HEK293 (cell line): ENCODE measurements at regions not wholly inside any gene's neighbourhood (a gene's known extent, or its start where the extent isn't known, plus 50 kb on each side); places are given as distances from the start of the nearest gene placed in this dataset.

ENCODE experiments used
- CTCF ChIA-PET: fragments of 350-600 bp; formaldehyde crosslinking; extraction: SDS; loops from one replicate; lab custom pipeline; 2021; ENCODE audit warnings: antibody characterized with exemption; lab: Yijun Ruan, JAX
- POLR2A ChIA-PET: fragments of 300-600 bp; formaldehyde crosslinking; extraction: SDS; loops from one replicate; lab custom pipeline; 2020; ENCODE audit warnings: antibody characterized with exemption, inconsistent platforms; lab: Yijun Ruan, JAX
- H3K27ac ChIP-seq: fragments of 200-500 bp; sonication (Bioruptor generic); 2 replicates; pipeline ENCODE4 v1.5.1; 2014; ENCODE audit warnings: low read depth, low read length, control low read depth, inconsistent platforms; ENCODE audit errors: extremely low read depth
- H3K36me3 ChIP-seq, 2 experiments: fragments of 200-500 bp in 1 of 2; sonication (Bioruptor generic) in 1 of 2; 1 replicate in 1 of 2; 2 replicates in 1 of 2; pipeline ENCODE4 v1.5.1; 2014 to 2017; ENCODE audit warnings: inconsistent platforms in 2 of 2, low read length in 2 of 2; ENCODE audit not compliant: control insufficient read depth in 2 of 2, insufficient read depth in 1 of 2
- H3K4me1 ChIP-seq: fragments of 200-500 bp; sonication (Bioruptor generic); 2 replicates; pipeline ENCODE4 v1.5.1; 2014; ENCODE audit warnings: mild to moderate bottlenecking, low read length, inconsistent platforms; ENCODE audit not compliant: control insufficient read depth, insufficient read depth
- H3K4me3 ChIP-seq: 2 replicates; pipeline ENCODE4 v1.5.1; 2011; ENCODE audit warnings: low read depth, mild to moderate bottlenecking, control low read depth, low read length, moderate library complexity
- H3K9me3 ChIP-seq: fragments of 200-500 bp; sonication (Bioruptor generic); 2 replicates; pipeline ENCODE4 v1.5.1; 2014; ENCODE audit warnings: low read depth, low read length, inconsistent platforms; ENCODE audit not compliant: control insufficient read depth, insufficient read depth
- FEZF1 ChIP-seq: fragments of 450-650 bp; formaldehyde crosslinking; IDR thresholded peaks from 2 replicates; pipeline ENCODE4 v1.5.1; 2016; ENCODE audit warnings: missing biosample characterization, missing genetic modification characterization
- HOXD13 ChIP-seq: sonication (generic); formaldehyde crosslinking; IDR thresholded peaks from 2 replicates; pipeline ENCODE4 v1.8.0; 2022; ENCODE audit warnings: missing genetic modification reagents, borderline replicate concordance
- KLF10 ChIP-seq: fragments of 450-650 bp; IDR thresholded peaks from 2 replicates; pipeline ENCODE4 v1.5.1; 2018; ENCODE audit warnings: missing biosample characterization, mild to moderate bottlenecking, missing genetic modification characterization
- KLF8 ChIP-seq: fragments of 450-650 bp; formaldehyde crosslinking; IDR thresholded peaks from 2 replicates; pipeline ENCODE4 v1.5.1; 2016; ENCODE audit warnings: missing biosample characterization, missing genetic modification characterization
- OSR2 ChIP-seq: fragments of 450-650 bp; formaldehyde crosslinking; IDR thresholded peaks from 2 replicates; pipeline ENCODE4 v1.5.1; 2016; ENCODE audit warnings: missing biosample characterization, missing genetic modification characterization
- RBAK ChIP-seq: fragments of 450-650 bp; formaldehyde crosslinking; IDR thresholded peaks from 2 replicates; pipeline ENCODE4 v1.5.1; 2016; ENCODE audit warnings: missing biosample characterization, missing genetic modification characterization
- REST ChIP-seq: fragments of 450-650 bp; formaldehyde crosslinking; IDR thresholded peaks from 2 replicates; pipeline ENCODE4 v1.5.1; 2016; ENCODE audit warnings: missing biosample characterization, missing genetic modification characterization
- SP2 ChIP-seq: fragments of 450-650 bp; formaldehyde crosslinking; IDR thresholded peaks from 2 replicates; pipeline ENCODE4 v1.5.1; 2016; ENCODE audit warnings: missing biosample characterization, missing genetic modification characterization
- TSHZ1 ChIP-seq: fragments of 450-650 bp; formaldehyde crosslinking; IDR thresholded peaks from 2 replicates; pipeline ENCODE4 v1.5.1; 2016; ENCODE audit warnings: missing biosample characterization, missing genetic modification characterization, borderline replicate concordance
- ZBTB26 ChIP-seq: fragments of 450-650 bp; formaldehyde crosslinking; optimal IDR thresholded peaks from 2 replicates; pipeline ENCODE3; 2016; ENCODE audit warnings: missing biosample characterization, mild to moderate bottlenecking, missing genetic modification characterization
- ZBTB44 ChIP-seq: fragments of 450-650 bp; IDR thresholded peaks from 2 replicates; pipeline ENCODE4 v1.5.1; 2018; ENCODE audit warnings: missing biosample characterization, mild to moderate bottlenecking, missing genetic modification characterization
- ZFP69B ChIP-seq: fragments of 450-650 bp; formaldehyde crosslinking; IDR thresholded peaks from 2 replicates; pipeline ENCODE4 v1.5.1; 2016; ENCODE audit warnings: missing biosample characterization, missing genetic modification characterization
- ZNF10 ChIP-seq: fragments of 450-650 bp; formaldehyde crosslinking; IDR thresholded peaks from 2 replicates; pipeline ENCODE4 v1.5.1; 2017; ENCODE audit warnings: missing biosample characterization, missing genetic modification characterization
- ZNF114 ChIP-seq: fragments of 450-650 bp; formaldehyde crosslinking; IDR thresholded peaks from 2 replicates; pipeline ENCODE4 v1.5.0; 2017; ENCODE audit warnings: missing biosample characterization, missing genetic modification characterization
- ZNF140 ChIP-seq: fragments of 450-650 bp; formaldehyde crosslinking; IDR thresholded peaks from 2 replicates; pipeline ENCODE4 v1.5.1; 2016; ENCODE audit warnings: missing biosample characterization, missing genetic modification characterization
- ZNF266 ChIP-seq: fragments of 450-650 bp; formaldehyde crosslinking; IDR thresholded peaks from 2 replicates; pipeline ENCODE4 v1.5.1; 2016; ENCODE audit warnings: missing biosample characterization, missing genetic modification characterization, low read depth
- ZNF280D ChIP-seq: fragments of 450-650 bp; formaldehyde crosslinking; IDR thresholded peaks from 2 replicates; pipeline ENCODE4 v1.5.1; 2016; ENCODE audit warnings: missing biosample characterization, missing genetic modification characterization
- ZNF366 ChIP-seq: fragments of 450-650 bp; formaldehyde crosslinking; conservative IDR thresholded peaks from 2 replicates; pipeline ENCODE4 v1.5.1; 2016; ENCODE audit warnings: missing biosample characterization, missing genetic modification characterization
- ZNF544 ChIP-seq: fragments of 450-650 bp; formaldehyde crosslinking; IDR thresholded peaks from 2 replicates; pipeline ENCODE4 v1.5.0; 2017; ENCODE audit warnings: missing biosample characterization, missing genetic modification characterization
- ZNF561 ChIP-seq: fragments of 450-650 bp; IDR thresholded peaks from 2 replicates; pipeline ENCODE4 v1.5.1; 2018; ENCODE audit warnings: missing biosample characterization, missing genetic modification characterization, borderline replicate concordance
- ZNF585B ChIP-seq: fragments of 450-650 bp; formaldehyde crosslinking; IDR thresholded peaks from 2 replicates; pipeline ENCODE4 v1.5.1; 2016; ENCODE audit warnings: missing biosample characterization, missing genetic modification characterization
- ZNF626 ChIP-seq: fragments of 450-650 bp; sonication (Bioruptor Pico); formaldehyde crosslinking; IDR thresholded peaks from 2 replicates; pipeline ENCODE4 v1.5.1; 2018; ENCODE audit warnings: missing biosample characterization, missing genetic modification characterization, inconsistent platforms

- no peak overlapping the region for H3K4me3 ChIP-seq
- POLR2A ChIA-PET: no interaction called here
- no peaks in the 10 kb centered on the region for H3K36me3 ChIP-seq
- TF ChIP-seq ZNF366 (tag by site-specific recombination) (no peak), REST (tag by site-specific recombination) (no peak), RBAK (tag by site-specific recombination) (no peak), ZNF114 (no peak), ZFP69B (no peak), ZBTB44 (tag by site-specific recombination) (no peak), HOXD13 (CRISPR knock-in tag) (no peak), ZNF585B (tag by site-specific recombination) (no peak), ZNF140 (no peak), ZNF266 (tag by site-specific recombination) (no peak), KLF8 (tag by site-specific recombination) (no peak), TSHZ1 (tag by site-specific recombination) (no peak), ZNF626 (tag by site-specific recombination) (no peak), OSR2 (tag by site-specific recombination) (no peak), FEZF1 (tag by site-specific recombination) (no peak)
- no peaks in the 10 kb centered on the region for H3K4me1 ChIP-seq
- H3K9me3 ChIP-seq: no peaks in the 10 kb centered on the region
- CTCF ChIA-PET: interaction anchor here (0.6 to 3.6 kb wide), 6 partner anchors 14 to 968 kb away, joined by 3 to 26 read pairs (median 4); no protein-coding TSS in a partner anchor
- H3K27ac ChIP-seq: no peak overlapping the region
These were observed 64.1 kb upstream of the ITSN2 start for GRCh38 chr2:24424387-24424786.

- ChIA-PET POLR2A (interaction anchor here (0.7 kb wide), 1 partner anchor 368 kb away, joined by 4 read pairs; no protein-coding TSS in a partner anchor), CTCF (interaction anchor here (0.8 to 3.6 kb wide), 7 partner anchors 10 to 404 kb away, joined by 3 to 26 read pairs (median 4); no protein-coding TSS in a partner anchor)
- TF ChIP-seq ZNF10 (tag by site-specific recombination) (no peak), SP2 (no peak), ZNF544 (tag by site-specific recombination) (no peak), ZBTB26 (tag by site-specific recombination) (no peak), KLF10 (tag by site-specific recombination) (no peak), ZNF280D (tag by site-specific recombination) (no peak), ZNF561 (tag by site-specific recombination) (no peak)
These were observed 62.8 kb upstream of the ITSN2 start for GRCh38 chr2:24423095-24423494.

More at GRCh38 chr2:24423095-24423494, 62.8 kb upstream of the ITSN2 start:
- H3K27ac ChIP-seq: no peak overlapping the region
- no peaks in the 10 kb centered on the region for H3K9me3 ChIP-seq
- H3K4me3 ChIP-seq: no peak overlapping the region
- H3K36me3 ChIP-seq: no peaks in the 10 kb centered on the region
- H3K4me1 ChIP-seq: no peaks in the 10 kb centered on the region
